ENCODE measurements at regions not wholly inside any gene's neighbourhood (a gene's known extent, or its start where the extent isn't known, plus 50 kb on each side); places are given as distances from the start of the nearest gene placed in this dataset.

DNA sequence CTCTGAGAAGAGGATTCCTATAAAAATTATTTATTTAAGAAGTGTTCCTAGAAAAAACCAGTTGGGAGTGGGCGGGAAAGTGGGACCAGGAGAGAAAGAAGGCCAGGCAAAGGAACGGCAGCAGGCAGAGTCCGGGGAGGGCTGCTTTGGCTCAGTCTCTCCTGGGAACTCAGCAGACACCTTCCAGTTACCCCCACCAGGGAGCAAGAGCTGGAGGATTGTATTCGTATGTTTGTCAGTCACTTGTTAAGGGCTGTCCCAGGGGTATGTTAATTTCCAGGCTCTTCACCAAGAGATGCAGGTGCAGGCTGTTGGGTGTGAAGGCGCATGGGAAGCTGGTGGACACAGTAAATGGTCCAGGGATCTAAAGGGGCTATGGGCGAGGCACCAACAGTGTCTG, 53.0 kb upstream of the CHD6 start:
- Mint-ChIP-seq H3K9me3 (no peaks in the 10 kb centered on the region), H3K4me1 (peaks cover 15% of the 10 kb centered on the region), H3K4me3 (no peak overlapping the region), H3K27me3 (ENCODE audit: insufficient read depth) (no peaks in the 10 kb centered on the region), H3K27ac (no peak overlapping the region), H3K36me3 (ENCODE audit: low read depth) (no peaks in the 10 kb centered on the region)
- Histone ChIP-seq H3K27me3 (ENCODE audit: control insufficient read depth, insufficient read depth, low read length, poor library complexity, severe bottlenecking) (no peaks in the 10 kb centered on the region), H3K4me1 (ENCODE audit: control insufficient read depth, insufficient read depth, low read length) (no peaks in the 10 kb centered on the region), H3K9ac (ENCODE audit: extremely low read depth, low read length, poor library complexity, severe bottlenecking) (no peak overlapping the region), H3K9me3 (ENCODE audit: control insufficient read depth, low read length) (no peaks in the 10 kb centered on the region), H3K4me3 (ENCODE audit: low read length) (no peak overlapping the region), H3K27ac (ENCODE audit: low read depth, low read length) (no peak overlapping the region), H3K36me3 (ENCODE audit: control insufficient read depth, insufficient read depth, low read length) (no peaks in the 10 kb centered on the region)
- WGBS, 2 experiments (ENCODE audit: insufficient coverage in 1 of 2, insufficient read length in 1 of 2) = 74 to 75% methylated on average over 4 to 6 of the region's 6 CpGs
- peak; percentile 65 for DNase-seq
- TF ChIP-seq, protein P1, sequence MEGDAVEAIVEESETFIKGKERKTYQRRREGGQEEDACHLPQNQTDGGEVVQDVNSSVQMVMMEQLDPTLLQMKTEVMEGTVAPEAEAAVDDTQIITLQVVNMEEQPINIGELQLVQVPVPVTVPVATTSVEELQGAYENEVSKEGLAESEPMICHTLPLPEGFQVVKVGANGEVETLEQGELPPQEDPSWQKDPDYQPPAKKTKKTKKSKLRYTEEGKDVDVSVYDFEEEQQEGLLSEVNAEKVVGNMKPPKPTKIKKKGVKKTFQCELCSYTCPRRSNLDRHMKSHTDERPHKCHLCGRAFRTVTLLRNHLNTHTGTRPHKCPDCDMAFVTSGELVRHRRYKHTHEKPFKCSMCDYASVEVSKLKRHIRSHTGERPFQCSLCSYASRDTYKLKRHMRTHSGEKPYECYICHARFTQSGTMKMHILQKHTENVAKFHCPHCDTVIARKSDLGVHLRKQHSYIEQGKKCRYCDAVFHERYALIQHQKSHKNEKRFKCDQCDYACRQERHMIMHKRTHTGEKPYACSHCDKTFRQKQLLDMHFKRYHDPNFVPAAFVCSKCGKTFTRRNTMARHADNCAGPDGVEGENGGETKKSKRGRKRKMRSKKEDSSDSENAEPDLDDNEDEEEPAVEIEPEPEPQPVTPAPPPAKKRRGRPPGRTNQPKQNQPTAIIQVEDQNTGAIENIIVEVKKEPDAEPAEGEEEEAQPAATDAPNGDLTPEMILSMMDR (conservative IDR thresholded peaks at IDR 0.05) = no peak

DNA sequence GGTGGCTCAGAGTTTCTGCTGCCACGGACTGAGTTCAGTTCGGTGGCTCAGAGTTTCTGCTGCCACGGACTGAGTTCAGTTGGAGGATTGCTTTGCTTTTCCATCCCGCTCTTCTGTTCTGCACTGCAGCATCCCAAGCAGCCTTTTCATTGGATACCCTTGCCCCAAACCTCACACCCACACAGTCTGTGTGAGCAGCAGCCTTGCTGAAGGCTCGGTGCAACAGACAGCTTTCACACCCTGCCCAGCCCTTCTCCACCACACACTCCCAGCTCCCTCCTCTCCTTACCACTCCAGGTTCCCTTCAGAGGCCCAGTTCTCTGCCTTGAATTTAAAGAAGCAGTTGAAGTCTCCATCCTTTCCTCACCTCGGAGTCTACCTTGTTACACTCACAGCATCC, 52.5 kb upstream of the CHD6 start:
- Mint-ChIP-seq H3K4me3 (no peak overlapping the region), H3K4me1 (peaks cover 15% of the 10 kb centered on the region), H3K27me3 (ENCODE audit: insufficient read depth) (no peaks in the 10 kb centered on the region), H3K9me3 (no peaks in the 10 kb centered on the region), H3K27ac (no peak overlapping the region), H3K36me3 (ENCODE audit: low read depth) (no peaks in the 10 kb centered on the region)
- no peaks in the 10 kb centered on the region for H3K36me3 ChIP-seq (ENCODE audit: control insufficient read depth, insufficient read depth, low read length)
- 83 to 88% methylated on average over 5 to 6 of the region's 6 CpGs for WGBS, 2 experiments (ENCODE audit: insufficient coverage in 1 of 2, insufficient read length in 1 of 2)
- H3K27me3 ChIP-seq (ENCODE audit: control insufficient read depth, insufficient read depth, low read length, poor library complexity, severe bottlenecking) = no peaks in the 10 kb centered on the region
- H3K27ac ChIP-seq (ENCODE audit: low read depth, low read length) = no peak overlapping the region
- no peak overlapping the region for H3K4me3 ChIP-seq (ENCODE audit: low read length)
- H3K9ac ChIP-seq (ENCODE audit: extremely low read depth, low read length, poor library complexity, severe bottlenecking) = no peak overlapping the region
- DNase-seq = no peak
- TF ChIP-seq, protein P1 (conservative IDR thresholded peaks at IDR 0.05) = no peak
- H3K4me1 ChIP-seq (ENCODE audit: control insufficient read depth, insufficient read depth, low read length) = no peaks in the 10 kb centered on the region
- no peaks in the 10 kb centered on the region for H3K9me3 ChIP-seq (ENCODE audit: control insufficient read depth, low read length)

DNA sequence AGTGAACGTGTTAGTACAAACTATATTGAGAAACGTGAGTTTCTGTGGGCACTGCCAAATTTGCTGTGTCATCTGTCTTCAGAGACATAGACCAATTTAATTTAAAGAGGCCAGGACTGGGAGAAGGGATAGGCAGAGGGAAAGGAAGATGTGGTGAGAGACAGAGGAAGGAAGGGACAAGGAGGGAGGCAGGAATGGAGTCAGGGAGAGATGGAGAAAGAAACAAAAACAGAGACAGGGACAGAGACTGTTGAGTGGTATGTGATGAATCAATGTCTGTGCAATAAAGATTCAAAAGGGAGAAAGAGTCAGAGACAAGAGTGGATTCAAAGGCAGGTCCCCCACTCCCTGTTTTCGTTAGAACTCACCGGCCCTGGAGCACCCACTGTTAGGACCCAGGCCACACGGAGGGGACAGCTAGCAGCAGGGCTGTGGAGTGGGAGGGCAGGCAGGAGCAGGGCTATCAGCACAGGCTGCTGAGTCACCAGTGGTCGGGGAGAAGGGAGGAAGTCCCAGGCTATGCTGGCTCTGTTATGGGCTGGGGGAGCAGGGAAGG, 51.6 kb upstream of the CHD6 start:
- no peaks in the 10 kb centered on the region for H3K36me3 Mint-ChIP-seq (ENCODE audit: low read depth)
- H3K4me3 Mint-ChIP-seq = no peak overlapping the region
- H3K27ac Mint-ChIP-seq = peak overlapping the region; percentile 1
- Histone ChIP-seq H3K4me3 (ENCODE audit: low read length) (no peak overlapping the region), H3K27ac (ENCODE audit: low read depth, low read length) (no peak overlapping the region), H3K36me3 (ENCODE audit: control insufficient read depth, insufficient read depth, low read length) (no peaks in the 10 kb centered on the region), H3K27me3 (ENCODE audit: control insufficient read depth, insufficient read depth, low read length, poor library complexity, severe bottlenecking) (no peaks in the 10 kb centered on the region), H3K4me1 (ENCODE audit: control insufficient read depth, insufficient read depth, low read length) (no peaks in the 10 kb centered on the region), H3K9me3 (ENCODE audit: control insufficient read depth, low read length) (no peaks in the 10 kb centered on the region), H3K9ac (ENCODE audit: extremely low read depth, low read length, poor library complexity, severe bottlenecking) (no peak overlapping the region)
- TF ChIP-seq, protein P1 (conservative IDR thresholded peaks at IDR 0.05) = no peak
- H3K4me1 Mint-ChIP-seq = peaks cover 13% of the 10 kb centered on the region
- peak; percentile 63 for DNase-seq
- no peaks in the 10 kb centered on the region for H3K27me3 Mint-ChIP-seq (ENCODE audit: insufficient read depth)
- WGBS, 2 experiments (ENCODE audit: insufficient coverage in 1 of 2, insufficient read length in 1 of 2) = 65 to 77% methylated on average over 5 to 6 of the region's 6 CpGs
- no peaks in the 10 kb centered on the region for H3K9me3 Mint-ChIP-seq

Data from endodermal cell (in vitro differentiated cells).